ENCODE measurements at regions not wholly inside any gene's neighbourhood (a gene's known extent, or its start where the extent isn't known, plus 50 kb on each side); places are given as distances from the start of the nearest gene placed in this dataset.

DNA sequence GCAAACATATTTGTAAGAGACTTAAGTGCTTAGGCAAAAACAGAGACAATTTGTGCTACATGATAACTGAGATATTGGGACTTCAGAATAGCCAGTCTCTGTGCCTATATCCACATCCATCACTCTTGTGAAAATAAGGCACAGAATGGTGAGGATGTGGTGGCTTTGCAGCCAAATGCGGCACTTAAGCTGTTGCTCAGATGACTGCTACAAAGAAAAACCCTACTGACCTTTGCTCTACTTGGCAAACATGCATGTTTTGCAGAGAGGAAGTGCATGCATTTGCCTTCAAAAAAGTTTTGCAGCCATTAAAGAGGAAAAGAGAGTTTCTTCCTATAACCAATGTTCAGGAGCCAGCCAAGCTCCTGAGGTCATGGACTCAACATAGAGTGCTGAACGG, 675.0 kb upstream of the KIRREL3 start:
- Histone ChIP-seq H3K4me1 (ENCODE audit: insufficient read depth) (peaks cover 10% of the 10 kb centered on the region; the same call in 1 of the 2 replicates), H3K9me2 (ENCODE audit: insufficient read depth) (no peaks in the 10 kb centered on the region; the same call in 1 of the 2 replicates), H3K4me3 (no peak overlapping the region), H3K36me3 (ENCODE audit: insufficient read depth) (no peaks in the 10 kb centered on the region), H3K27me3 (ENCODE audit: insufficient read depth) (no peaks in the 10 kb centered on the region), H2AFZ (no peak overlapping the region), H3K27ac (ENCODE audit: low read depth) (no peak overlapping the region), H4K20me1 (replicated peaks; ENCODE audit: insufficient read depth) (no peaks in the 10 kb centered on the region), H3K79me2 (replicated peaks; ENCODE audit: insufficient read depth) (no peaks in the 10 kb centered on the region), H3K4me2 (no peak overlapping the region), H3F3A (replicated peaks; ENCODE audit: low read depth) (no peaks in the 10 kb centered on the region)
- Mint-ChIP-seq H3K9me3 (no peaks in the 10 kb centered on the region), H3K4me3 (no peak overlapping the region), H3K36me3 (ENCODE audit: low read depth) (no peaks in the 10 kb centered on the region), H3K27ac (no peak overlapping the region), H3K27me3 (ENCODE audit: insufficient read depth, low read depth, poor library complexity) (peaks cover under 1% of the 10 kb centered on the region), H3K4me1 (peaks cover 8% of the 10 kb centered on the region)
- no peak for DNase-seq (ENCODE audit: low spot score)
- no peak for TF ChIP-seq CREB1 (CRISPR knock-in tag; IDR thresholded peaks at IDR 0.05; ENCODE audit: low read depth)
- no peak for ATAC-seq

DNA sequence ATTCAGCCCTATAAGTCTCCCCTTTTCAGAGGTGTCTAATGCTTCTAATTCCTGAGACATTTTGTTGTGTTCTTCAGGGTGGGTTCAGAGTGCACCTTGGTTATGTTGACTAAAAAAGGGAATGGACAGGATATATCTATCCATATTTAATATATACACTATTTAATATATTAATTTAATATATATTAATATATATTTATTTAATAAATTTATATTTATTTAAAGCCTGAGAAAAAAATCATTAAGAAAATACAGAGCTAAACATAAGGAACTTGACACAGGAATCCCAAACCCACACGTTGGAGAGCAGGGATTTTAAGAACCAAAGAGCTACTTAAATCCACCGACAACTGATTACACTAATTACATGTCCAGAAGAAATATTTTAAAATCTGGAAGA, 674.2 kb upstream of the KIRREL3 start:
- ATAC-seq, result no peak

More for the DNA sequence above, 674.2 kb upstream of the KIRREL3 start:
- Histone ChIP-seq H4K20me1 (replicated peaks; ENCODE audit: insufficient read depth) (no peaks in the 10 kb centered on the region), H3K27ac (ENCODE audit: low read depth) (no peak overlapping the region), H3K27me3 (ENCODE audit: insufficient read depth) (no peaks in the 10 kb centered on the region), H3K9me2 (ENCODE audit: insufficient read depth) (peaks cover 5% of the 10 kb centered on the region), H3K4me1 (ENCODE audit: insufficient read depth) (peaks cover 10% of the 10 kb centered on the region; the same call in 1 of the 2 replicates), H2AFZ (no peak overlapping the region), H3F3A (replicated peaks; ENCODE audit: low read depth) (no peaks in the 10 kb centered on the region), H3K36me3 (ENCODE audit: insufficient read depth) (no peaks in the 10 kb centered on the region), H3K4me2 (no peak overlapping the region), H3K79me2 (replicated peaks; ENCODE audit: insufficient read depth) (no peaks in the 10 kb centered on the region), H3K4me3 (no peak overlapping the region)
- TF ChIP-seq JUNB (IDR thresholded peaks at IDR 0.05; ENCODE audit: unreplicated experiment), result no peak
- TF ChIP-seq NANOG (IDR thresholded peaks at IDR 0.05; ENCODE audit: borderline replicate concordance), result no peak
- TF ChIP-seq ZNF114 (CRISPR knock-in tag; IDR thresholded peaks at IDR 0.05), result no peak
- TF ChIP-seq, protein P1, sequence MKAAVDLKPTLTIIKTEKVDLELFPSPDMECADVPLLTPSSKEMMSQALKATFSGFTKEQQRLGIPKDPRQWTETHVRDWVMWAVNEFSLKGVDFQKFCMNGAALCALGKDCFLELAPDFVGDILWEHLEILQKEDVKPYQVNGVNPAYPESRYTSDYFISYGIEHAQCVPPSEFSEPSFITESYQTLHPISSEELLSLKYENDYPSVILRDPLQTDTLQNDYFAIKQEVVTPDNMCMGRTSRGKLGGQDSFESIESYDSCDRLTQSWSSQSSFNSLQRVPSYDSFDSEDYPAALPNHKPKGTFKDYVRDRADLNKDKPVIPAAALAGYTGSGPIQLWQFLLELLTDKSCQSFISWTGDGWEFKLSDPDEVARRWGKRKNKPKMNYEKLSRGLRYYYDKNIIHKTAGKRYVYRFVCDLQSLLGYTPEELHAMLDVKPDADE (IDR thresholded peaks at IDR 0.05), result no peak
- TF ChIP-seq STAT1 (IDR thresholded peaks at IDR 0.05; ENCODE audit: unreplicated experiment), result no peak
- no peak for TF ChIP-seq ZNF331 (CRISPR knock-in tag; IDR thresholded peaks at IDR 0.05; ENCODE audit: low read depth)
- no peak for TF ChIP-seq POLR2AphosphoS5 (IDR thresholded peaks at IDR 0.05; ENCODE audit: low read depth)
- no peak for TF ChIP-seq EZH2phosphoT487 (IDR thresholded peaks at IDR 0.05; ENCODE audit: unreplicated experiment)
- TF ChIP-seq, protein P2, sequence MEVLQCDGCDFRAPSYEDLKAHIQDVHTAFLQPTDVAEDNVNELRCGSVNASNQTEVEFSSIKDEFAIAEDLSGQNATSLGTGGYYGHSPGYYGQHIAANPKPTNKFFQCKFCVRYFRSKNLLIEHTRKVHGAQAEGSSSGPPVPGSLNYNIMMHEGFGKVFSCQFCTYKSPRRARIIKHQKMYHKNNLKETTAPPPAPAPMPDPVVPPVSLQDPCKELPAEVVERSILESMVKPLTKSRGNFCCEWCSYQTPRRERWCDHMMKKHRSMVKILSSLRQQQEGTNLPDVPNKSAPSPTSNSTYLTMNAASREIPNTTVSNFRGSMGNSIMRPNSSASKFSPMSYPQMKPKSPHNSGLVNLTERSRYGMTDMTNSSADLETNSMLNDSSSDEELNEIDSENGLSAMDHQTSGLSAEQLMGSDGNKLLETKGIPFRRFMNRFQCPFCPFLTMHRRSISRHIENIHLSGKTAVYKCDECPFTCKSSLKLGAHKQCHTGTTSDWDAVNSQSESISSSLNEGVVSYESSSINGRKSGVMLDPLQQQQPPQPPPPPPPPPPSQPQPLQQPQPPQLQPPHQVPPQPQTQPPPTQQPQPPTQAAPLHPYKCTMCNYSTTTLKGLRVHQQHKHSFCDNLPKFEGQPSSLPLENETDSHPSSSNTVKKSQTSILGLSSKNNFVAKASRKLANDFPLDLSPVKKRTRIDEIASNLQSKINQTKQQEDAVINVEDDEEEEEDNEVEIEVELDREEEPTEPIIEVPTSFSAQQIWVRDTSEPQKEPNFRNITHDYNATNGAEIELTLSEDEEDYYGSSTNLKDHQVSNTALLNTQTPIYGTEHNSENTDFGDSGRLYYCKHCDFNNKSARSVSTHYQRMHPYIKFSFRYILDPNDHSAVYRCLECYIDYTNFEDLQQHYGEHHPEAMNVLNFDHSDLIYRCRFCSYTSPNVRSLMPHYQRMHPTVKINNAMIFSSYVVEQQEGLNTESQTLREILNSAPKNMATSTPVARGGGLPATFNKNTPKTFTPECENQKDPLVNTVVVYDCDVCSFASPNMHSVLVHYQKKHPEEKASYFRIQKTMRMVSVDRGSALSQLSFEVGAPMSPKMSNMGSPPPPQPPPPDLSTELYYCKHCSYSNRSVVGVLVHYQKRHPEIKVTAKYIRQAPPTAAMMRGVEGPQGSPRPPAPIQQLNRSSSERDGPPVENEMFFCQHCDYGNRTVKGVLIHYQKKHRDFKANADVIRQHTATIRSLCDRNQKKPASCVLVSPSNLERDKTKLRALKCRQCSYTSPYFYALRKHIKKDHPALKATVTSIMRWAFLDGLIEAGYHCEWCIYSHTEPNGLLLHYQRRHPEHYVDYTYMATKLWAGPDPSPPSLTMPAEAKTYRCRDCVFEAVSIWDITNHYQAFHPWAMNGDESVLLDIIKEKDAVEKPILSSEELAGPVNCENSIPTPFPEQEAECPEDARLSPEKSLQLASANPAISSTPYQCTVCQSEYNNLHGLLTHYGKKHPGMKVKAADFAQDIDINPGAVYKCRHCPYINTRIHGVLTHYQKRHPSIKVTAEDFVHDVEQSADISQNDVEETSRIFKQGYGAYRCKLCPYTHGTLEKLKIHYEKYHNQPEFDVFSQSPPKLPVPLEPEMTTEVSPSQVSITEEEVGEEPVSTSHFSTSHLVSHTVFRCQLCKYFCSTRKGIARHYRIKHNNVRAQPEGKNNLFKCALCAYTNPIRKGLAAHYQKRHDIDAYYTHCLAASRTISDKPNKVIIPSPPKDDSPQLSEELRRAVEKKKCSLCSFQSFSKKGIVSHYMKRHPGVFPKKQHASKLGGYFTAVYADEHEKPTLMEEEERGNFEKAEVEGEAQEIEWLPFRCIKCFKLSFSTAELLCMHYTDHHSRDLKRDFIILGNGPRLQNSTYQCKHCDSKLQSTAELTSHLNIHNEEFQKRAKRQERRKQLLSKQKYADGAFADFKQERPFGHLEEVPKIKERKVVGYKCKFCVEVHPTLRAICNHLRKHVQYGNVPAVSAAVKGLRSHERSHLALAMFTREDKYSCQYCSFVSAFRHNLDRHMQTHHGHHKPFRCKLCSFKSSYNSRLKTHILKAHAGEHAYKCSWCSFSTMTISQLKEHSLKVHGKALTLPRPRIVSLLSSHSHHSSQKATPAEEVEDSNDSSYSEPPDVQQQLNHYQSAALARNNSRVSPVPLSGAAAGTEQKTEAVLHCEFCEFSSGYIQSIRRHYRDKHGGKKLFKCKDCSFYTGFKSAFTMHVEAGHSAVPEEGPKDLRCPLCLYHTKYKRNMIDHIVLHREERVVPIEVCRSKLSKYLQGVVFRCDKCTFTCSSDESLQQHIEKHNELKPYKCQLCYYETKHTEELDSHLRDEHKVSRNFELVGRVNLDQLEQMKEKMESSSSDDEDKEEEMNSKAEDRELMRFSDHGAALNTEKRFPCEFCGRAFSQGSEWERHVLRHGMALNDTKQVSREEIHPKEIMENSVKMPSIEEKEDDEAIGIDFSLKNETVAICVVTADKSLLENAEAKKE (CRISPR knock-in tag; IDR thresholded peaks at IDR 0.05), result no peak
- TF ChIP-seq, protein P3, sequence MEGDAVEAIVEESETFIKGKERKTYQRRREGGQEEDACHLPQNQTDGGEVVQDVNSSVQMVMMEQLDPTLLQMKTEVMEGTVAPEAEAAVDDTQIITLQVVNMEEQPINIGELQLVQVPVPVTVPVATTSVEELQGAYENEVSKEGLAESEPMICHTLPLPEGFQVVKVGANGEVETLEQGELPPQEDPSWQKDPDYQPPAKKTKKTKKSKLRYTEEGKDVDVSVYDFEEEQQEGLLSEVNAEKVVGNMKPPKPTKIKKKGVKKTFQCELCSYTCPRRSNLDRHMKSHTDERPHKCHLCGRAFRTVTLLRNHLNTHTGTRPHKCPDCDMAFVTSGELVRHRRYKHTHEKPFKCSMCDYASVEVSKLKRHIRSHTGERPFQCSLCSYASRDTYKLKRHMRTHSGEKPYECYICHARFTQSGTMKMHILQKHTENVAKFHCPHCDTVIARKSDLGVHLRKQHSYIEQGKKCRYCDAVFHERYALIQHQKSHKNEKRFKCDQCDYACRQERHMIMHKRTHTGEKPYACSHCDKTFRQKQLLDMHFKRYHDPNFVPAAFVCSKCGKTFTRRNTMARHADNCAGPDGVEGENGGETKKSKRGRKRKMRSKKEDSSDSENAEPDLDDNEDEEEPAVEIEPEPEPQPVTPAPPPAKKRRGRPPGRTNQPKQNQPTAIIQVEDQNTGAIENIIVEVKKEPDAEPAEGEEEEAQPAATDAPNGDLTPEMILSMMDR (conservative IDR thresholded peaks at IDR 0.05; ENCODE audit: low read depth in 2 of 2), result no peak
- no peak for TF ChIP-seq EZH2 (IDR thresholded peaks at IDR 0.05; ENCODE audit: low read depth, unreplicated experiment)
- DNase-seq (ENCODE audit: low spot score), result no peak
- Mint-ChIP-seq H3K4me3 (no peak overlapping the region), H3K27ac (no peak overlapping the region), H3K36me3 (ENCODE audit: low read depth) (no peaks in the 10 kb centered on the region), H3K27me3 (ENCODE audit: insufficient read depth, low read depth, poor library complexity) (peaks cover 2% of the 10 kb centered on the region), H3K4me1 (peaks cover 8% of the 10 kb centered on the region), H3K9me3 (no peaks in the 10 kb centered on the region)

Measured in GM23338 (cell line).